ENCODE measurements at regions not wholly inside any gene's neighbourhood (a gene's known extent, or its start where the extent isn't known, plus 50 kb on each side); places are given as distances from the start of the nearest gene placed in this dataset.
"Not testable (repeated sequence)": the region's sequence is repeated elsewhere in the genome, so short reads cannot be mapped to it uniquely, and the experiment has no call there.

DNA sequence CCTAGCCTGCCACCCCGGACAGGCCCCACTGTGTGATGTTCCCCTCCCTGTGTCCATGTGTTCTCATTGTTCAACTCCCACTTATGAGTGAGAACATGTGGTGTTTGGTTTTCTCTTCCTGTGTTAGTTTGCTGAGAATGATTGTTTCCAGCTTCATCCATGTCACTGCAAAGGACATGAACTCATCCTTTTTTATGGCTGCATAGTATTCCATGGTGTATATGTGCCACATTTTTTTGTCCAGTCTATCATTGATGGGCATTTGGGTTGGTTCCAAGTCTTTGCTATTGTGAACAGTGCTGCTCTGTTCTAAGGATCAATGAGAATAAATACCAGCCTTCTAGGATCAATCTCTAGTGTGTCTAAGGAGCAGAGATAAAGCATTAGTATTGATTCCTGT is 543.9 kb upstream of the ZNF804A start:
- H3K27me3 ChIP-seq (ENCODE audit: control insufficient read depth, insufficient read depth, low read length); H3K9me3 ChIP-seq (ENCODE audit: control insufficient read depth, insufficient read depth, low read length); H3K36me3 ChIP-seq (ENCODE audit: control insufficient read depth, insufficient read depth, low read length); H3K27ac ChIP-seq (ENCODE audit: low read depth, low read length); H3K4me3 ChIP-seq (ENCODE audit: low read depth, low read length); H3K9ac ChIP-seq (ENCODE audit: low read depth, low read length); H3K4me1 ChIP-seq (ENCODE audit: control insufficient read depth, insufficient read depth, low read length): not testable (repeated sequence)

DNA sequence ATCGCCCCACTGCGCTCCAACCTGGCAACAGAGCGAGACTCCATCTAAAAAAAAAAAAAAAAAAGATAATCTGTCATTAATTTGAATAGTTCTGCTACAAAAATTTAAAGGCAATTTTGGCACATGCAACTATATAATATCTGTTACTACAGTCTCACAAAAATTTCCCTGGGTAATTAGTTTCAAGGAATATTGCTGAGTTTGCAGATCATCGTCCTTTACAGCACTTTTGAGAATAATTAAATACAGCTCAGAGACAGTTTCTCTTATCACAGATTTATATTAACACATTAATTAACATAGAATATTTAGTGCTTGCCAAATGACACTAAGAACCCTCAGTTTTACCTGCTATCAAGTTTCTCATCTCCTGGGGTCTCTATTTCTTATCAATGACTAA is 540.4 kb upstream of the ZNF804A start:
- Histone ChIP-seq H3K4me1 (ENCODE audit: control insufficient read depth, insufficient read depth, low read length) (no peaks in the 10 kb centered on the region), H3K9ac (ENCODE audit: low read depth, low read length) (no peak overlapping the region), H3K4me3 (ENCODE audit: low read depth, low read length) (no peak overlapping the region), H3K36me3 (ENCODE audit: control insufficient read depth, insufficient read depth, low read length) (no peaks in the 10 kb centered on the region), H3K9me3 (ENCODE audit: control insufficient read depth, insufficient read depth, low read length) (no peaks in the 10 kb centered on the region), H3K27me3 (ENCODE audit: control insufficient read depth, insufficient read depth, low read length) (no peaks in the 10 kb centered on the region), H3K27ac (ENCODE audit: low read depth, low read length) (no peak overlapping the region)

DNA sequence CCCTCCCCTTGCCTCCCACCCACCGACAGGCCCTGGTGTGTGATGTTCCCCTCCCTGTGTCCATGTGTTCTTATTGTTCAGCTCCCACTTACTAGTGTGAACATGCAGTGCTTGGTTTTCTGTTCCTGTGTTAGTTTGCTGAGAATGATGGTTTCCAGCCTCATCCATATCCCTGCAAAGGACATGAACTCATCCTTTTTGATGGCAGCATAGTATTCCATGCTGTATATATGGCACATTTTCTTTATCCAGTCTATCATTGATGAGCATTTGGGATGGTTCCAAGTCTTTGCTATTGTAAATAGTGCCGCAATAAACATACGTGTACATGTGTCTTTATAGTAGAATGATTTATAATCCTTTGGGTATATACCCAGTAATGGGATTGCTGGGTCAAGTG is 538.1 kb upstream of the ZNF804A start:
- not testable (repeated sequence) for H3K4me1 ChIP-seq (ENCODE audit: control insufficient read depth, insufficient read depth, low read length); H3K27ac ChIP-seq (ENCODE audit: low read depth, low read length); H3K9ac ChIP-seq (ENCODE audit: low read depth, low read length); H3K27me3 ChIP-seq (ENCODE audit: control insufficient read depth, insufficient read depth, low read length); H3K9me3 ChIP-seq (ENCODE audit: control insufficient read depth, insufficient read depth, low read length); H3K36me3 ChIP-seq (ENCODE audit: control insufficient read depth, insufficient read depth, low read length); H3K4me3 ChIP-seq (ENCODE audit: low read depth, low read length)

DNA sequence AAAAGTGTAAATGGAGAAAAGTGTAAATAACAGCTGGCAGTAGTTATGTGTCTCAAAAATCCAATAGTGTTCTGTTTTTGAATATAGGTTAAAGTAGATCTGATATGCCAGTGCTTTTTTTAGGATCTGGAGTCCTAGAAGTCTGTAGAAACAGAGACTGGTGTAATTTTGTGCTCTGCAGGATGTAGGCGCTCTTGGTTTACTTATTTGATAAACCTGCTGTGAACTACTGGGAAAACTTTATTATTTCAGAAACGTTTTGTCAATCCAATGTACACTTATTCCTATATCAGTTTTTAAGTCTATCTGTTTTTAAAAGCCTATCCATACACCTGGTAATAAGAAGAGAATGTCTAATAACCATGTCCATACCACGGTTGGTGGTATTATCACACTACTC is 530.8 kb upstream of the ZNF804A start:
- H3K9me3 ChIP-seq (ENCODE audit: control insufficient read depth, insufficient read depth, low read length), result no peaks in the 10 kb centered on the region
- 0 out of 2 replicates have a peak, but pooled peaks cover 3% of the 10 kb centered on the region for H3K4me1 ChIP-seq (ENCODE audit: control insufficient read depth, insufficient read depth, low read length)
- no peaks in the 10 kb centered on the region for H3K36me3 ChIP-seq (ENCODE audit: control insufficient read depth, insufficient read depth, low read length)
- H3K4me3 ChIP-seq (ENCODE audit: low read depth, low read length), result no peak overlapping the region
- no peak overlapping the region for H3K27ac ChIP-seq (ENCODE audit: low read depth, low read length)
- no peaks in the 10 kb centered on the region for H3K27me3 ChIP-seq (ENCODE audit: control insufficient read depth, insufficient read depth, low read length)
- no peak overlapping the region for H3K9ac ChIP-seq (ENCODE audit: low read depth, low read length)

DNA sequence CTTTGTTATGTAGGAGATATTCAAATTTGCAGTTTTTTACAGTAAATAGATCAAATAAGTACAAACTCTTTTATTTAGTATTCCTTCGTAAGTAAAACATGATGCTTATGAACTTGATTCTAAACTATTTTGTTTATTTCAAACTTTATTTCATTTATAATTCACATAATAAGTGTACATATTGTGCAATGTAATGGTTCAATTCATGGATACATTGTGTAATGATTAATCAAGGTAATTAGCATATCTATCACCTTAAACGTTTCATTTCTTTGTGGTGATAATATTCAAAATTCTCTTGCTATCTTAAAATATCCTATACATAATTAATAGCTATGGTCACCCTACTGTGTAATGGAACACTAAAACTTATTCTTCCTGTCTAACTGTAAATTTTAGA is 525.9 kb upstream of the ZNF804A start:
- H3K4me3 ChIP-seq (ENCODE audit: low read depth, low read length), result no peak overlapping the region
- H3K27me3 ChIP-seq (ENCODE audit: control insufficient read depth, insufficient read depth, low read length), result no peaks in the 10 kb centered on the region
- H3K4me1 ChIP-seq (ENCODE audit: control insufficient read depth, insufficient read depth, low read length), result 0 out of 2 replicates have a peak, but pooled peaks cover 3% of the 10 kb centered on the region
- no peaks in the 10 kb centered on the region for H3K36me3 ChIP-seq (ENCODE audit: control insufficient read depth, insufficient read depth, low read length)
- H3K9me3 ChIP-seq (ENCODE audit: control insufficient read depth, insufficient read depth, low read length), result no peaks in the 10 kb centered on the region
- H3K9ac ChIP-seq (ENCODE audit: low read depth, low read length), result no peak overlapping the region
- H3K27ac ChIP-seq (ENCODE audit: low read depth, low read length), result no peak overlapping the region

DNA sequence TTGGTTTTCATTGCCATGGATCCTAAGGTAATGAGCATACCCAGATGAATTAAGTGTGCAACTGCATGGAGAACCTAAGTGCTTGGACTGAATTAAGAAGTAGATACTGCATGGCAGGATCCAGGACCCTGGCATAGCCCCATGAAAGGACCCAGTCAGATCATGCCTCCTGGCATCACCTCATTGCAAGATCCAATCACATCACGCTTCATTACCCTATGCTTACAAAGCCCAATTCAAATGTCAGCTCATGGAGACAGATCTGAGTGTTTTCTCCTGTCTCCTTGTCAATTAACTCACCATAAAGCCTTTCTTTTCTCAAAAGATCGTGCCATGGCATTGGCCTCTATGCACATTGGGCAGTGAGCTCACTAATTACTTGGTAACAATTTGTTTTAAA is 519.8 kb upstream of the ZNF804A start:
- Histone ChIP-seq H3K27ac (ENCODE audit: low read depth, low read length) (no peak overlapping the region), H3K4me1 (ENCODE audit: control insufficient read depth, insufficient read depth, low read length) (no peaks in the 10 kb centered on the region), H3K4me3 (ENCODE audit: low read depth, low read length) (no peak overlapping the region), H3K9me3 (ENCODE audit: control insufficient read depth, insufficient read depth, low read length) (no peaks in the 10 kb centered on the region), H3K9ac (ENCODE audit: low read depth, low read length) (no peak overlapping the region), H3K36me3 (ENCODE audit: control insufficient read depth, insufficient read depth, low read length) (no peaks in the 10 kb centered on the region), H3K27me3 (ENCODE audit: control insufficient read depth, insufficient read depth, low read length) (no peaks in the 10 kb centered on the region)

DNA sequence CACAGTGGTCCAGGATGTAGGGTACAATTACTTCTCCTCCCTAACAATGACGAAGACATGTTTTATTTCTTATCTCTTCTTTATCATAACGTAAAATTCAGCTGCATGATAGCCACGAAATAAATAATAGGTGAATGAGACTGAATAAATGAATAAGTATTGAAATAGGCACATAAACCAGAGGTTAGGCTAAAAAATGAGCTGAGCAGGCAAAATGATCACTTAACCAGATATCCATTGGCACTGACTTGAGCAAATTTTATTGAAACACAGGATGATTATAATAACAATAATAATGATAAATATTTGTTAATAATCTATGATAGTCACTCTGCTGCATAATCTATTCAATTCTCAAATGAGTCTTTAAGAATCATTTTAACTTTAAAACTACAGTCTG is 506.9 kb upstream of the ZNF804A start:
- Histone ChIP-seq H3K27ac (ENCODE audit: low read depth, low read length) (no peak overlapping the region), H3K36me3 (ENCODE audit: control insufficient read depth, insufficient read depth, low read length) (no peaks in the 10 kb centered on the region), H3K4me3 (ENCODE audit: low read depth, low read length) (no peak overlapping the region), H3K27me3 (ENCODE audit: control insufficient read depth, insufficient read depth, low read length) (no peaks in the 10 kb centered on the region), H3K9me3 (ENCODE audit: control insufficient read depth, insufficient read depth, low read length) (no peaks in the 10 kb centered on the region), H3K9ac (ENCODE audit: low read depth, low read length) (no peak overlapping the region), H3K4me1 (ENCODE audit: control insufficient read depth, insufficient read depth, low read length) (no peaks in the 10 kb centered on the region)

DNA sequence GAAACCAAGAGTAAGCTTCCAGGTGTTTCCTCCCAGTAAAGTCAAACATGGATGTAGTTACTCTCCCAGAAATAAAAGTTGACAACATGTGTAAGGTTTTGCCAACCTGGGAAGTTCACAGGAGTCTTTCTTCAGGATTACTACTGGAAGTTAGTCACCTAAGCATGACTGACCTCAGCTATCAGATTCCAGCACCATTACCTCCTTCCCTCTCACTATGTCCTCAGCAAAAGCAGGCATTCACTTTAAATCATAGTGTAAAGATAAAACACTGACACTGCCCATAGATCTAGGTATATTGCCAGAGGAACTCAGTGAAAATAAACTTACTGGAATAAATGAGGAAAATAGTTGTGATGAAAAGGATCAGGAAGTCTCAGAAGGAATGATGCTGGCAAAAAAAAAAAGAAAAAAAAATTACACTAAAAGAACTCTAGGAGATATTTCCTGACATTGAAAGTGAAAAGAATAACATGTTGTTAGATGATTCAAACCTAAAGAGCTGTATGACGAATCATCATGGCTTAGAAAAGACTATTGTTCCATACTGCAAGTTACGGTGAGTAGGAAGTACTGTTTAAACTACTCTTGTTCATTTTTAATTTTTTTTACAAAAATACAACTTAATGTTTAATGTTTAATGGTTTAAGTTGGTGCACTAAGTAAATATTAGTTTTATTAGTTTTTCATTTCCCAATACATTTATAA is 484.5 kb upstream of the ZNF804A start:
- H3K27ac ChIP-seq (ENCODE audit: low read depth, low read length), result no peak overlapping the region
- H3K9me3 ChIP-seq (ENCODE audit: control insufficient read depth, insufficient read depth, low read length), result no peaks in the 10 kb centered on the region
- H3K4me1 ChIP-seq (ENCODE audit: control insufficient read depth, insufficient read depth, low read length), result no peaks in the 10 kb centered on the region
- H3K36me3 ChIP-seq (ENCODE audit: control insufficient read depth, insufficient read depth, low read length), result no peaks in the 10 kb centered on the region
- no peak overlapping the region for H3K9ac ChIP-seq (ENCODE audit: low read depth, low read length)
- H3K27me3 ChIP-seq (ENCODE audit: control insufficient read depth, insufficient read depth, low read length), result no peaks in the 10 kb centered on the region
- H3K4me3 ChIP-seq (ENCODE audit: low read depth, low read length), result no peak overlapping the region

DNA sequence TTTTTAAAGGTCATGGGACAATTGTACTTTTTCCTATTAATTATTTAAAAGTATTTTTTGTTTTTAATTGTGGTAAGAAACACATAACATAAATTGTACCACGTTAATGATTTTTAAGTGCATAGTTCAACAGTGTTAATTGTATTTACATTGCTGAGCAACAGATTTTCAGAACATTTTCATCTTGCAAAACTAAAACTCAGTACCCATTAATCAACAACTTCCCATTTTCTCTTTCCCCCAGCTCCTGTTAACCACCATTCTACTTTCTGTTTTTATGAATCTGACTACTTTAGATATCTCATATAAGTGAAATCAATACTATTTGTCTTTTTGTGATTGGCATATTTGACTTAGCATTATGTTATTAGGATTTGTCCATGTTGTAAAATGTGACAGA is 483.9 kb upstream of the ZNF804A start:
- H3K27me3 ChIP-seq (ENCODE audit: control insufficient read depth, insufficient read depth, low read length), result no peaks in the 10 kb centered on the region
- no peaks in the 10 kb centered on the region for H3K36me3 ChIP-seq (ENCODE audit: control insufficient read depth, insufficient read depth, low read length)
- no peak overlapping the region for H3K4me3 ChIP-seq (ENCODE audit: low read depth, low read length)
- H3K9me3 ChIP-seq (ENCODE audit: control insufficient read depth, insufficient read depth, low read length), result no peaks in the 10 kb centered on the region
- no peak overlapping the region for H3K9ac ChIP-seq (ENCODE audit: low read depth, low read length)
- H3K27ac ChIP-seq (ENCODE audit: low read depth, low read length), result no peak overlapping the region
- H3K4me1 ChIP-seq (ENCODE audit: control insufficient read depth, insufficient read depth, low read length), result no peaks in the 10 kb centered on the region

DNA sequence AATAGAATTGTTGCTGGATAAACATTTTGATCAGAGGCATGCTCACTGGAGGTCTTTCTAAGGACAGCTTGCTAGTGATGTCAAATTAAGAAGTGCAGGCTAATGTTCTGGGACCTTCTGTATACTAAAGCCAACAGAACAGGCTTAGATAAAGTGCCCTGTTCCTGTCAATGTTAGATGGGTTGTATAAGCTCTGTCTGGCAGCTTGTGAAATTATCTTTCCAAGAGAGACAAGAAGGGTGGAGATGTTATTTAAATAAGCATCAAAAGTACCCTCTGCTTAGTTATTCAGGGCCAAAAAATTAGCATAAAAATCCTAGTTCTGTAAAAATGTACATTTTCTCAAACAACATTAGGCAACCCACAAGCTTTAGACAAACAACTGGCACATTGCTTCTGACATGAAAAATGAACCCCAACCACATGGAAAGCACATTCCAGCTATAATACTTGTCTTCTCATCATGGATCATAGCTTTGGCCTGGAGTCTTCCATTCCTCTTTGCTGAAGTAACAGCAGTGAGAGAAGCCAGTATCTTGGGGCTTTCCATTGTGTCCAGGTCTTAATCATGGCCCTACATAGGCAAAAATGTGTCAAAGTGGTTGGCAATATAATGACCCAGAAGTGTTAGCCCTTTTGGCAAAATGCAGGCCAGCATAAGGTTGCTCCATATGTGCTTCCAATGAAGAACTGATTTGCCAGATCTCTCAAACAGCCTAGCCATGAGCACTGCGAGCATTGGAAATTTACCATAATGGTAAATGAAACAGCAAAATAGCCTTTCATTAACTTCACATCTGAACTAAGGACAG is 478.1 kb upstream of the ZNF804A start:
- no peak overlapping the region for H3K9ac ChIP-seq (ENCODE audit: low read depth, low read length)
- H3K27ac ChIP-seq (ENCODE audit: low read depth, low read length), result no peak overlapping the region
- H3K4me1 ChIP-seq (ENCODE audit: control insufficient read depth, insufficient read depth, low read length), result no peaks in the 10 kb centered on the region
- H3K4me3 ChIP-seq (ENCODE audit: low read depth, low read length), result no peak overlapping the region
- no peaks in the 10 kb centered on the region for H3K9me3 ChIP-seq (ENCODE audit: control insufficient read depth, insufficient read depth, low read length)
- no peaks in the 10 kb centered on the region for H3K36me3 ChIP-seq (ENCODE audit: control insufficient read depth, insufficient read depth, low read length)
- H3K27me3 ChIP-seq (ENCODE audit: control insufficient read depth, insufficient read depth, low read length), result no peaks in the 10 kb centered on the region

DNA sequence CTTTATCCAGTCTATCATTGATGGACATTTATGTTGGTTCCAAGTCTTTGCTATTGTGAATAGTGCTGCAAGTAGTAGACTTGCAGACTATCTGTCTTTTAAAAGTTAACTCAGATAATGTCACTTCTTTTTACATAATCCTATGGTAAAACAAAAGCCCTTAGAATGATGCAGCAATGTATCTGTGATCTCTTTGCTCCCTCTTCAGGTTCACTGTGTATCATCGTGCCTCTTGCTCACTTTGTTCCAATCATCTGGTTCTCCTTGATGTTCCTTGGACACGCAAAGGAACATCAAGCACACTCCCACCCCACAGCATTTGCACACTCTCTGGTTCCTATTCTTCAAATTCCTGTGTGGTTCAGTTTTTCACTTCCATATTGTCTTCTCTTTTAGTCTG is 472.5 kb upstream of the ZNF804A start:
- no peaks in the 10 kb centered on the region for H3K9me3 ChIP-seq (ENCODE audit: control insufficient read depth, insufficient read depth, low read length)
- no peak overlapping the region for H3K4me3 ChIP-seq (ENCODE audit: low read depth, low read length)
- H3K4me1 ChIP-seq (ENCODE audit: control insufficient read depth, insufficient read depth, low read length), result no peaks in the 10 kb centered on the region
- no peaks in the 10 kb centered on the region for H3K36me3 ChIP-seq (ENCODE audit: control insufficient read depth, insufficient read depth, low read length)
- no peaks in the 10 kb centered on the region for H3K27me3 ChIP-seq (ENCODE audit: control insufficient read depth, insufficient read depth, low read length)
- H3K9ac ChIP-seq (ENCODE audit: low read depth, low read length), result no peak overlapping the region
- H3K27ac ChIP-seq (ENCODE audit: low read depth, low read length), result no peak overlapping the region

Measured in HUES48 (cell line).